Suprapubic skin (tissue), 4 donors: ENCODE measurements at regions not wholly inside any gene's neighbourhood (a gene's known extent, or its start where the extent isn't known, plus 50 kb on each side); places are given as distances from the start of the nearest gene placed in this dataset.

Source experiments
- CTCF ChIP-seq, 2 donors: fragments of 200-600 bp in 1 of 2; fragments of 450-650 bp in 1 of 2; sonication (generic) in 1 of 2; IDR thresholded peaks; one replicate each; pipeline ENCODE4 v1.5.1; 2016 to 2019; ENCODE audit warnings: antibody characterized with exemption in 2 of 2, mild to moderate bottlenecking in 1 of 2, moderate library complexity in 1 of 2
- EP300 ChIP-seq: sonication (generic); formaldehyde crosslinking; IDR thresholded peaks from one replicate; pipeline ENCODE4 v1.6.1; 2017; ENCODE audit warnings: antibody characterized with exemption
- POLR2A ChIP-seq, 2 donors: fragments of 450-650 bp; IDR thresholded peaks; one replicate each; pipeline ENCODE4 v1.6.1; 2017; ENCODE audit warnings: antibody characterized with exemption in 2 of 2, mild to moderate bottlenecking in 2 of 2, moderate library complexity in 2 of 2
- POLR2AphosphoS5 ChIP-seq, 3 donors: sonication (generic); formaldehyde crosslinking; IDR thresholded peaks; one replicate each; pipeline ENCODE4 v1.6.1; 2017; ENCODE audit warnings: antibody characterized with exemption in 3 of 3

- TF ChIP-seq POLR2A (IDR thresholded peaks at IDR 0.05) (no peak), EP300 (no peak), CTCF (IDR thresholded peaks at IDR 0.05) (no peak), POLR2AphosphoS5 (IDR thresholded peaks at IDR 0.05) (no peak)
These were observed 641.9 kb upstream of the TBX3 start for GRCh38 chr12:115325858-115326257.
